C4-2B (cell line): ENCODE measurements at regions not wholly inside any gene's neighbourhood (a gene's known extent, or its start where the extent isn't known, plus 50 kb on each side); places are given as distances from the start of the nearest gene placed in this dataset.

ENCODE experiments used
- ZFX ChIP-seq: fragments of 450-650 bp; IDR thresholded peaks from 2 replicates; pipeline ENCODE4 v1.6.1; 2017
- TF ChIP-seq, protein P1 (sequence below): fragments of 450-650 bp; conservative IDR thresholded peaks from 2 replicates; pipeline ENCODE4 v1.5.1; 2017; ENCODE audit warnings: mild to moderate bottlenecking

DNA sequence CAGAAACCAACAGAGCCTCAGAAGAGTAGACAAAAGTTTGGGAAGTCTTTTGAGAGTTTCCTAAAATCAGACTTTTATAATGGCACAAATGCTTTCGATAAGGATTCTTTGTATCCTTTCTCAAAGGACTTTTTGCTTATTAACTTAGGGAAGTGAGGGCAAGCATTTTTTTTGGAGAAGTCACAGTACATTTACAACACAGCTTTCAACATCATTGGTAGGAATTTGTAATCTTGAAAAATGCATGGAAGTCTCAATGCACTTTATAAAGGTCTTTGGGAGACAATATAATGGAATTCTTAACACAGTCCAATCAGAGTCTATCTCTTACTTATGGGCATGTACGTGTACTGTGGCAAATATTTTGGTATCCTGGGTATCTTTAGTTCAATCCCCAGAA is 325.8 kb upstream of the NR5A2 start:
- TF ChIP-seq, protein P1, sequence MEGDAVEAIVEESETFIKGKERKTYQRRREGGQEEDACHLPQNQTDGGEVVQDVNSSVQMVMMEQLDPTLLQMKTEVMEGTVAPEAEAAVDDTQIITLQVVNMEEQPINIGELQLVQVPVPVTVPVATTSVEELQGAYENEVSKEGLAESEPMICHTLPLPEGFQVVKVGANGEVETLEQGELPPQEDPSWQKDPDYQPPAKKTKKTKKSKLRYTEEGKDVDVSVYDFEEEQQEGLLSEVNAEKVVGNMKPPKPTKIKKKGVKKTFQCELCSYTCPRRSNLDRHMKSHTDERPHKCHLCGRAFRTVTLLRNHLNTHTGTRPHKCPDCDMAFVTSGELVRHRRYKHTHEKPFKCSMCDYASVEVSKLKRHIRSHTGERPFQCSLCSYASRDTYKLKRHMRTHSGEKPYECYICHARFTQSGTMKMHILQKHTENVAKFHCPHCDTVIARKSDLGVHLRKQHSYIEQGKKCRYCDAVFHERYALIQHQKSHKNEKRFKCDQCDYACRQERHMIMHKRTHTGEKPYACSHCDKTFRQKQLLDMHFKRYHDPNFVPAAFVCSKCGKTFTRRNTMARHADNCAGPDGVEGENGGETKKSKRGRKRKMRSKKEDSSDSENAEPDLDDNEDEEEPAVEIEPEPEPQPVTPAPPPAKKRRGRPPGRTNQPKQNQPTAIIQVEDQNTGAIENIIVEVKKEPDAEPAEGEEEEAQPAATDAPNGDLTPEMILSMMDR = no peak
- TF ChIP-seq ZFX = no peak
